Testis (tissue), 2 donors: ENCODE measurements at regions not wholly inside any gene's neighbourhood (a gene's known extent, or its start where the extent isn't known, plus 50 kb on each side); places are given as distances from the start of the nearest gene placed in this dataset.

Source experiments
- DNase-seq: peaks from one replicate; pipeline ENCODE4 v3.0.0-alpha.2; 2019
- H3K27ac ChIP-seq, 2 donors: fragments of 200-600 bp; sonication (generic); one replicate each; pipeline ENCODE4 v1.5.1; 2019
- H3K27me3 ChIP-seq: fragments of 200-600 bp; sonication (generic); one replicate; pipeline ENCODE4 v1.5.1; 2019
- H3K36me3 ChIP-seq: fragments of 200-600 bp; sonication (generic); one replicate; pipeline ENCODE4 v1.5.1; 2017; ENCODE audit warnings: low read depth; ENCODE audit errors: missing control alignments
- H3K4me1 ChIP-seq: fragments of 200-600 bp; sonication (generic); one replicate; pipeline ENCODE4 v1.5.1; 2019
- H3K4me3 ChIP-seq, 2 donors: fragments of 200-600 bp; sonication (generic); one replicate each; pipeline ENCODE4 v1.5.1; 2017 to 2019
- H3K9me3 ChIP-seq: fragments of 200-600 bp; sonication (generic); one replicate; pipeline ENCODE4 v1.5.1; 2017
- CTCF ChIP-seq, 3 experiments: fragments of 450-650 bp in 2 of 3; fragments of 200-600 bp in 1 of 3; sonication (generic) in 1 of 3; IDR thresholded peaks; one replicate each; pipeline ENCODE4 v1.5.1; 2016 to 2019; ENCODE audit warnings: antibody characterized with exemption in 3 of 3, mild to moderate bottlenecking in 2 of 3, moderate library complexity in 1 of 3
- POLR2A ChIP-seq: fragments of 450-650 bp; IDR thresholded peaks from one replicate; pipeline ENCODE4 v1.6.1; 2017; ENCODE audit warnings: antibody characterized with exemption, mild to moderate bottlenecking, moderate library complexity
- WGBS, 2 donors: methylation state at CpG; one replicate each; pipeline ENCODE4 v1.1.5; 2018; 5-methylcytosine and 5-hydroxymethylcytosine counted together
- intact Hi-C: fragments of 100-400 bp; cut with DNase I; formaldehyde crosslinking; loops from one replicate; pipeline ENCODE4 v1.15.1; 2023; ENCODE audit warnings: low total_unique reads

GRCh38 chr2:143949121-143949848 is 570.6 kb downstream of the ZEB2 start:
- H3K4me1 ChIP-seq = no peaks in the 10 kb centered on the region
- intact Hi-C loops = no loop called here
- no peaks in the 10 kb centered on the region for H3K36me3 ChIP-seq
- no peak for DNase-seq
- TF ChIP-seq CTCF (IDR thresholded peaks at IDR 0.05) = no peak
- no peak overlapping the region for H3K4me3 ChIP-seq
- no peak overlapping the region for H3K27ac ChIP-seq
- no peaks in the 10 kb centered on the region for H3K9me3 ChIP-seq
- no peaks in the 10 kb centered on the region for H3K27me3 ChIP-seq
- 85% methylated on average over 3 of the region's 3 CpGs for WGBS, 2 donors

- H3K36me3 ChIP-seq = no peaks in the 10 kb centered on the region
- H3K27me3 ChIP-seq = no peaks in the 10 kb centered on the region
- intact Hi-C loops = no loop called here
- WGBS, 2 donors = 80 to 83% methylated on average over 2 of the region's 2 CpGs
- no peak overlapping the region for H3K27ac ChIP-seq
- H3K4me1 ChIP-seq = no peaks in the 10 kb centered on the region
- DNase-seq = no peak
- TF ChIP-seq CTCF (IDR thresholded peaks at IDR 0.05) = no peak
- H3K4me3 ChIP-seq = no peak overlapping the region
- no peaks in the 10 kb centered on the region for H3K9me3 ChIP-seq
Observed at GRCh38 chr2:143948710-143949109, 571.2 kb downstream of the ZEB2 start.

- no peaks in the 10 kb centered on the region for H3K36me3 ChIP-seq
- H3K9me3 ChIP-seq = no peaks in the 10 kb centered on the region
- H3K27ac ChIP-seq = no peak overlapping the region
- intact Hi-C loops = no loop called here
- no peaks in the 10 kb centered on the region for H3K27me3 ChIP-seq
- DNase-seq = no peak
- 92 to 95% methylated on average over 18 of the region's 18 CpGs for WGBS, 2 donors
- TF ChIP-seq POLR2A (no peak), CTCF (IDR thresholded peaks at IDR 0.05) (no peak)
- H3K4me1 ChIP-seq = no peaks in the 10 kb centered on the region
- no peak overlapping the region for H3K4me3 ChIP-seq
Observed at GRCh38 chr2:143946436-143947391, 573.2 kb downstream of the ZEB2 start.

GRCh38 chr2:143942486-143942885 is 577.4 kb downstream of the ZEB2 start:
- H3K4me1 ChIP-seq = peaks cover 16% of the 10 kb centered on the region
- TF ChIP-seq CTCF (IDR thresholded peaks at IDR 0.05) (no peak), POLR2A (no peak)
- no peaks in the 10 kb centered on the region for H3K9me3 ChIP-seq
- no peak overlapping the region for H3K27ac ChIP-seq
- no peaks in the 10 kb centered on the region for H3K27me3 ChIP-seq
- H3K36me3 ChIP-seq = no peaks in the 10 kb centered on the region
- intact Hi-C loops = no loop called here
- DNase-seq = no peak
- H3K4me3 ChIP-seq = no peak overlapping the region
